Upper lobe of left lung (tissue), 6 donors: ENCODE measurements at regions not wholly inside any gene's neighbourhood (a gene's known extent, or its start where the extent isn't known, plus 50 kb on each side); places are given as distances from the start of the nearest gene placed in this dataset.
A peak's percentile ranks its signal among the peaks of the same experiment; 100 is the strongest.
"Not testable (repeated sequence)": the region's sequence is repeated elsewhere in the genome, so short reads cannot be mapped to it uniquely, and the experiment has no call there.

Experiments used
- ATAC-seq, 2 donors: fragments of 200-7000 bp; cut with Tn5 transposase; one replicate each; pipeline ENCODE4 v1.9.1; 2022; ENCODE audit warnings: mild to moderate bottlenecking in 2 of 2, moderate library complexity in 2 of 2; ENCODE audit not compliant: low FRiP score in 2 of 2
- DNase-seq, 2 donors: peaks; one replicate each; pipeline ENCODE4 v3.0.0-alpha.2; 2019 to 2020
- H3K27ac ChIP-seq, 4 donors: fragments of 200-600 bp; sonication (generic); one replicate each; pipeline ENCODE4 v1.5.1; 2016 to 2019
- H3K27me3 ChIP-seq, 4 donors: fragments of 200-600 bp; sonication (generic); one replicate each; pipeline ENCODE4 v1.5.1; 2017 to 2019
- H3K36me3 ChIP-seq, 4 donors: fragments of 200-600 bp; sonication (generic); one replicate each; pipeline ENCODE4 v1.5.1; 2016 to 2019
- H3K4me1 ChIP-seq, 4 donors: fragments of 200-600 bp; sonication (generic); one replicate each; pipeline ENCODE4 v1.5.1; 2018 to 2019
- H3K4me3 ChIP-seq, 4 donors: fragments of 200-600 bp; sonication (generic); one replicate each; pipeline ENCODE4 v1.5.1; 2017 to 2019; ENCODE audit warnings: mild to moderate bottlenecking in 2 of 4, moderate library complexity in 1 of 4
- H3K9me3 ChIP-seq, 4 donors: fragments of 200-600 bp; sonication (generic); one replicate each; pipeline ENCODE4 v1.5.1; 2018 to 2019
- CTCF ChIP-seq, 6 experiments: fragments of 450-650 bp in 4 of 6; fragments of 200-600 bp in 2 of 6; sonication (generic) in 2 of 6; IDR thresholded peaks; one replicate each; pipeline ENCODE4 v1.5.1; 2016 to 2019; ENCODE audit warnings: antibody characterized with exemption in 6 of 6
- EP300 ChIP-seq, 4 donors: sonication (generic); formaldehyde crosslinking; IDR thresholded peaks; one replicate each; pipeline ENCODE4 v1.5.1; 2017; ENCODE audit warnings: antibody characterized with exemption in 4 of 4, control low read depth in 2 of 4
- POLR2A ChIP-seq, 4 donors: fragments of 450-650 bp; IDR thresholded peaks; one replicate each; pipeline ENCODE4 v1.5.1; 2016 to 2017; ENCODE audit warnings: antibody characterized with exemption in 4 of 4, mild to moderate bottlenecking in 2 of 4
- POLR2AphosphoS5 ChIP-seq, 2 donors: sonication (generic); formaldehyde crosslinking; IDR thresholded peaks; one replicate each; pipeline ENCODE4 v1.5.1; 2017; ENCODE audit warnings: antibody characterized with exemption in 2 of 2
- WGBS, 2 donors: methylation state at CpG; one replicate each; pipeline ENCODE4 v1.1.5; 2017 to 2018; 5-methylcytosine and 5-hydroxymethylcytosine counted together
- donor health status: DM: no; HTN: no; CAD: no; lungs with moderate emphysema.
- donor health status: DM: no; HTN: yes; CAD: no; lungs with severe emphysema.

- no peak overlapping the region for H3K27ac ChIP-seq
- TF ChIP-seq POLR2A (IDR thresholded peaks at IDR 0.05) = no peak
- no peak for TF ChIP-seq POLR2AphosphoS5 (IDR thresholded peaks at IDR 0.05)
- TF ChIP-seq EP300 (IDR thresholded peaks at IDR 0.05) = no peak
- no peak for TF ChIP-seq CTCF (IDR thresholded peaks at IDR 0.05)
- H3K36me3 ChIP-seq = no peaks in the 10 kb centered on the region
- no peak overlapping the region for H3K4me3 ChIP-seq
- H3K9me3 ChIP-seq = peaks cover 0 to 5% (median 2%) of the 10 kb centered on the region in 4 donors
- no peak for DNase-seq
- no peaks in the 10 kb centered on the region for H3K27me3 ChIP-seq
- ATAC-seq = no peak
- 77 to 81% methylated on average over 3 of the region's 3 CpGs for WGBS, 2 donors
- no peaks in the 10 kb centered on the region for H3K4me1 ChIP-seq
Observed at GRCh38 chr10:118974951-118975350, 54.6 kb upstream of the NANOS1 start.

- not testable (repeated sequence) for H3K4me3 ChIP-seq, H3K36me3 ChIP-seq, H3K9me3 ChIP-seq, H3K27me3 ChIP-seq, H3K27ac ChIP-seq, DNase-seq, ATAC-seq, H3K4me1 ChIP-seq
- WGBS, 2 donors = 89 to 92% methylated on average over 3 of the region's 3 CpGs
Observed at GRCh38 chr10:118976219-118976618, 53.3 kb upstream of the NANOS1 start.

GRCh38 chr10:118977022-118977599, 52.4 kb upstream of the NANOS1 start:
- H3K4me3 ChIP-seq = no peak overlapping the region
- no peak for DNase-seq
- H3K36me3 ChIP-seq = no peaks in the 10 kb centered on the region
- H3K9me3 ChIP-seq = peaks cover 0 to 5% (median 2%) of the 10 kb centered on the region in 4 donors
- no peaks in the 10 kb centered on the region for H3K4me1 ChIP-seq
- H3K27me3 ChIP-seq = no peaks in the 10 kb centered on the region
- no peak overlapping the region for H3K27ac ChIP-seq
- no peak for ATAC-seq
- WGBS, 2 donors = 83 to 87% methylated on average over 5 of the region's 5 CpGs
- no peak for TF ChIP-seq CTCF (IDR thresholded peaks at IDR 0.05)
- no peak for TF ChIP-seq POLR2A (IDR thresholded peaks at IDR 0.05)
- TF ChIP-seq POLR2AphosphoS5 (IDR thresholded peaks at IDR 0.05) = no peak
- no peak for TF ChIP-seq EP300 (IDR thresholded peaks at IDR 0.05)

- peak in 1 of 2 donors; percentile 49 for DNase-seq
- Histone ChIP-seq H3K4me1 (no peaks in the 10 kb centered on the region), H3K27ac (no peak overlapping the region), H3K9me3 (peaks cover 0 to 5% (median 2%) of the 10 kb centered on the region in 4 donors), H3K27me3 (no peaks in the 10 kb centered on the region), H3K4me3 (no peak overlapping the region), H3K36me3 (no peaks in the 10 kb centered on the region)
- WGBS, 2 donors = 74 to 81% methylated on average over 4 to 13 of the region's 13 CpGs
- no peak for ATAC-seq
- TF ChIP-seq POLR2AphosphoS5 (IDR thresholded peaks at IDR 0.05) (no peak), EP300 (IDR thresholded peaks at IDR 0.05) (no peak), CTCF (IDR thresholded peaks at IDR 0.05) (no peak), POLR2A (IDR thresholded peaks at IDR 0.05) (no peak)
Observed at GRCh38 chr10:118977835-118978234, 51.7 kb upstream of the NANOS1 start.

- TF ChIP-seq EP300 (IDR thresholded peaks at IDR 0.05) = no peak
- no peak for TF ChIP-seq CTCF (IDR thresholded peaks at IDR 0.05)
- 75 to 87% methylated on average over 12 to 14 of the region's 14 CpGs for WGBS, 2 donors
- Histone ChIP-seq H3K4me3 (no peak overlapping the region), H3K4me1 (no peaks in the 10 kb centered on the region), H3K9me3 (peaks cover 0 to 5% (median 2%) of the 10 kb centered on the region in 4 donors), H3K27ac (no peak overlapping the region), H3K36me3 (no peaks in the 10 kb centered on the region), H3K27me3 (no peaks in the 10 kb centered on the region)
- peak in 1 of 2 donors; percentile 43 for DNase-seq
- no peak for ATAC-seq
Observed at GRCh38 chr10:118978316-118978997, 51.1 kb upstream of the NANOS1 start.
